Vagina (tissue), 2 donors: ENCODE measurements at regions not wholly inside any gene's neighbourhood (a gene's known extent, or its start where the extent isn't known, plus 50 kb on each side); places are given as distances from the start of the nearest gene placed in this dataset.

Source experiments
- POLR2AphosphoS5 ChIP-seq, 2 donors: sonication (generic); formaldehyde crosslinking; IDR thresholded peaks; one replicate each; pipeline ENCODE4 v1.9.0; 2017; ENCODE audit warnings: antibody characterized with exemption in 2 of 2, mild to moderate bottlenecking in 2 of 2, low read depth in 1 of 2; ENCODE audit not compliant: insufficient read depth in 1 of 2
- TF ChIP-seq, protein P1 (sequence below), 3 experiments: fragments of 450-650 bp in 2 of 3; fragments of 200-600 bp in 1 of 3; sonication (generic) in 1 of 3; IDR thresholded peaks; one replicate each; pipeline ENCODE4 v1.5.1; 2017 to 2019; ENCODE audit warnings: antibody characterized with exemption in 3 of 3, mild to moderate bottlenecking in 2 of 3, moderate library complexity in 2 of 3

DNA sequence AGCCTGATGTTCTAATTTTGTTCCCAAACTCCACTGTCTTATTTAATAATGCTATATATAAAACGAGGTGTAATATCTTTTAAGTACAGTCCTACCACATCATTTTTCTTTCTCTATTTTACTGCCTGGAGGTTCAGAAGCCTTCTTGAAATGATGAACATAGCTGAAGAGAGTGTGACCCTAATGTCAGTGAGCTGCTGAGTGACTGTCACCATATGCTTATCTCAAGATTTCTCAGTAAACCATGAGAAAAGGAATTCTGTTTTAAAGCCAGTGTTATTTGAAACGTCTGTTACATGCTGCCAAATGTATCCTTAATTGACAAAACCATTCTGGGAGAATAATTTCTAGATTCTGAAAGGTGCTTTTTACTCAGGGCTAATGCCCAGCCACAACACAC, 503.5 kb upstream of the TMPRSS15 start:
- TF ChIP-seq, protein P1, sequence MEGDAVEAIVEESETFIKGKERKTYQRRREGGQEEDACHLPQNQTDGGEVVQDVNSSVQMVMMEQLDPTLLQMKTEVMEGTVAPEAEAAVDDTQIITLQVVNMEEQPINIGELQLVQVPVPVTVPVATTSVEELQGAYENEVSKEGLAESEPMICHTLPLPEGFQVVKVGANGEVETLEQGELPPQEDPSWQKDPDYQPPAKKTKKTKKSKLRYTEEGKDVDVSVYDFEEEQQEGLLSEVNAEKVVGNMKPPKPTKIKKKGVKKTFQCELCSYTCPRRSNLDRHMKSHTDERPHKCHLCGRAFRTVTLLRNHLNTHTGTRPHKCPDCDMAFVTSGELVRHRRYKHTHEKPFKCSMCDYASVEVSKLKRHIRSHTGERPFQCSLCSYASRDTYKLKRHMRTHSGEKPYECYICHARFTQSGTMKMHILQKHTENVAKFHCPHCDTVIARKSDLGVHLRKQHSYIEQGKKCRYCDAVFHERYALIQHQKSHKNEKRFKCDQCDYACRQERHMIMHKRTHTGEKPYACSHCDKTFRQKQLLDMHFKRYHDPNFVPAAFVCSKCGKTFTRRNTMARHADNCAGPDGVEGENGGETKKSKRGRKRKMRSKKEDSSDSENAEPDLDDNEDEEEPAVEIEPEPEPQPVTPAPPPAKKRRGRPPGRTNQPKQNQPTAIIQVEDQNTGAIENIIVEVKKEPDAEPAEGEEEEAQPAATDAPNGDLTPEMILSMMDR (IDR thresholded peaks at IDR 0.05) = no peak
- TF ChIP-seq POLR2AphosphoS5 (IDR thresholded peaks at IDR 0.05; ENCODE audit: insufficient read depth in 1 of 2, low read depth in 1 of 2) = no peak
